Uterus (tissue), 2 donors: ENCODE measurements at regions not wholly inside any gene's neighbourhood (a gene's known extent, or its start where the extent isn't known, plus 50 kb on each side); places are given as distances from the start of the nearest gene placed in this dataset.

Source experiments
- POLR2A ChIP-seq, 2 donors: fragments of 450-650 bp; IDR thresholded peaks; one replicate each; pipeline ENCODE4 v1.6.1; 2016; ENCODE audit warnings: antibody characterized with exemption in 2 of 2, mild to moderate bottlenecking in 1 of 2, moderate library complexity in 1 of 2
- TF ChIP-seq, protein P1 (sequence below), 4 experiments: fragments of 200-600 bp in 2 of 4; fragments of 450-650 bp in 2 of 4; sonication (generic) in 2 of 4; IDR thresholded peaks; one replicate each; pipeline ENCODE4 v1.5.1; 2016 to 2019; ENCODE audit warnings: antibody characterized with exemption in 4 of 4, mild to moderate bottlenecking in 2 of 4, moderate library complexity in 1 of 4

DNA sequence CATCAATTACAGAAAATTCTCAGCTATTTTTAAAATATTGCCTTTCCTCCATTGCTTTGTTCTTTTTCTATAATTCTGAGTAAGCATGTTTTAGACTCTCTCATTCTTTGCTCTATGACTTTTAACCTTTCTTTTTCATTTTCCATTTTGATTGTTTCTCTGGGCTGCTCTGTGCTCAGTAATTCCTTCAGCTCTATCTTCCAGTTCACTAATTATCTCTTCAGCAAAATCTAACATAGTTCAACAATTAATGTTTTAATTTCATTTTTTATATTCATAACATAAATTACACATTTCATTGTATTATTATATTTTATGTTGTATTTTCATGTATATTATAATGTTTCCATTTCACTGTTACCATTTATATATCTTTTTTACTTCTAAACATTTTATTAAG lies 198.8 kb upstream of the NOX3 start:
- TF ChIP-seq, protein P1, sequence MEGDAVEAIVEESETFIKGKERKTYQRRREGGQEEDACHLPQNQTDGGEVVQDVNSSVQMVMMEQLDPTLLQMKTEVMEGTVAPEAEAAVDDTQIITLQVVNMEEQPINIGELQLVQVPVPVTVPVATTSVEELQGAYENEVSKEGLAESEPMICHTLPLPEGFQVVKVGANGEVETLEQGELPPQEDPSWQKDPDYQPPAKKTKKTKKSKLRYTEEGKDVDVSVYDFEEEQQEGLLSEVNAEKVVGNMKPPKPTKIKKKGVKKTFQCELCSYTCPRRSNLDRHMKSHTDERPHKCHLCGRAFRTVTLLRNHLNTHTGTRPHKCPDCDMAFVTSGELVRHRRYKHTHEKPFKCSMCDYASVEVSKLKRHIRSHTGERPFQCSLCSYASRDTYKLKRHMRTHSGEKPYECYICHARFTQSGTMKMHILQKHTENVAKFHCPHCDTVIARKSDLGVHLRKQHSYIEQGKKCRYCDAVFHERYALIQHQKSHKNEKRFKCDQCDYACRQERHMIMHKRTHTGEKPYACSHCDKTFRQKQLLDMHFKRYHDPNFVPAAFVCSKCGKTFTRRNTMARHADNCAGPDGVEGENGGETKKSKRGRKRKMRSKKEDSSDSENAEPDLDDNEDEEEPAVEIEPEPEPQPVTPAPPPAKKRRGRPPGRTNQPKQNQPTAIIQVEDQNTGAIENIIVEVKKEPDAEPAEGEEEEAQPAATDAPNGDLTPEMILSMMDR (IDR thresholded peaks at IDR 0.05), result no peak
- TF ChIP-seq POLR2A (IDR thresholded peaks at IDR 0.05), result no peak
